IMR-90 (cell line): ENCODE measurements at regions not wholly inside any gene's neighbourhood (a gene's known extent, or its start where the extent isn't known, plus 50 kb on each side); places are given as distances from the start of the nearest gene placed in this dataset.

ENCODE experiments used
- ATAC-seq: fragments of 200-7000 bp; cut with Tn5 transposase; 2 replicates; pipeline ENCODE4 v1.9.1; 2020; ENCODE audit warnings: low read depth, mild to moderate bottlenecking, moderate library complexity
- BruUV-seq: library from RNA; stranded (reverse); fragments of 400-500 nt; replicated peaks from 2 replicates; lab custom pipeline; 2021; lab: Mats Ljungman, UMichigan
- CTCF ChIA-PET: fragments of 300-600 bp; formaldehyde crosslinking; extraction: SDS; loops from one replicate; lab custom pipeline; 2021; ENCODE audit warnings: antibody characterized with exemption; lab: Yijun Ruan, JAX
- POLR2A ChIA-PET: fragments of 300-600 bp; sonication (Branson Sonifier 250); formaldehyde crosslinking; loops from one replicate; lab custom pipeline; 2022; ENCODE audit warnings: antibody characterized with exemption; ENCODE audit not compliant: unreplicated experiment; lab: Charles Lee
- DNase-seq: peaks from one replicate; pipeline ENCODE4 v3.0.0; 2013
- H2AFZ ChIP-seq: replicated peaks from 2 replicates; pipeline ENCODE3; 2013; ENCODE audit warnings: low read length, mild to moderate bottlenecking; ENCODE audit not compliant: poor library complexity
- H2AK5ac ChIP-seq: 2 replicates; pipeline ENCODE4 v1.6.1; 2013; ENCODE audit warnings: low read depth, low read length, inconsistent platforms
- H2AK9ac ChIP-seq: replicated peaks from 2 replicates; pipeline ENCODE3; 2013; ENCODE audit warnings: mild to moderate bottlenecking, low read depth, low read length, moderate library complexity; ENCODE audit not compliant: poor library complexity
- H2BK120ac ChIP-seq: 2 replicates; pipeline ENCODE4 v1.6.1; 2013; ENCODE audit warnings: low read depth, low read length, inconsistent platforms
- H2BK15ac ChIP-seq: 3 replicates; pipeline ENCODE4 v1.6.1; 2013; ENCODE audit warnings: low read depth, low read length, inconsistent platforms
- H2BK20ac ChIP-seq: 2 replicates; pipeline ENCODE4 v1.6.1; 2013; ENCODE audit warnings: low read depth, mild to moderate bottlenecking, inconsistent platforms, low read length, moderate library complexity
- H2BK5ac ChIP-seq: 2 replicates; pipeline ENCODE4 v1.6.1; 2013; ENCODE audit warnings: mild to moderate bottlenecking, low read depth, low read length, inconsistent platforms; ENCODE audit not compliant: poor library complexity, severe bottlenecking
- H3K14ac ChIP-seq: replicated peaks from 2 replicates; pipeline ENCODE4 v1.6.1; 2013; ENCODE audit warnings: low read depth, low read length, inconsistent platforms
- H3K18ac ChIP-seq: 2 replicates; pipeline ENCODE4 v1.6.1; 2013; ENCODE audit warnings: low read depth, low read length, control low read depth
- H3K23ac ChIP-seq: 2 replicates; pipeline ENCODE4 v1.6.1; 2013; ENCODE audit warnings: low read depth, low read length, inconsistent platforms
- H3K27ac ChIP-seq: 2 replicates; pipeline ENCODE4 v1.5.1; 2013; ENCODE audit warnings: mild to moderate bottlenecking, control low read depth, low read length; ENCODE audit not compliant: insufficient read depth
- H3K27me3 ChIP-seq: 2 replicates; pipeline ENCODE4 v1.6.1; 2013; ENCODE audit warnings: low read length; ENCODE audit not compliant: control insufficient read depth, insufficient read depth
- H3K36me3 ChIP-seq: 2 replicates; pipeline ENCODE4 v1.6.1; 2013; ENCODE audit warnings: low read length, mixed read lengths; ENCODE audit not compliant: control insufficient read depth, insufficient read depth
- H3K4ac ChIP-seq: 2 replicates; pipeline ENCODE4 v1.6.1; 2013; ENCODE audit warnings: low read depth, low read length, inconsistent platforms
- H3K4me1 ChIP-seq: 2 replicates; pipeline ENCODE4 v1.6.1; 2013; ENCODE audit warnings: low read length, mixed read lengths; ENCODE audit not compliant: control insufficient read depth, insufficient read depth
- H3K4me2 ChIP-seq: 2 replicates; pipeline ENCODE4 v1.6.1; 2013; ENCODE audit warnings: low read depth, mild to moderate bottlenecking, control low read depth, low read length, moderate library complexity
- H3K4me3 ChIP-seq: 2 replicates; pipeline ENCODE4 v1.5.1; 2013; ENCODE audit warnings: low read depth, mild to moderate bottlenecking, control low read depth, low read length, moderate library complexity; ENCODE audit not compliant: insufficient read depth
- H3K56ac ChIP-seq: 2 replicates; pipeline ENCODE4 v1.6.1; 2013; ENCODE audit warnings: low read length, inconsistent platforms; ENCODE audit not compliant: insufficient read depth; ENCODE audit errors: extremely low read depth
- H3K79me1 ChIP-seq, 2 experiments: 2 replicates each; pipeline ENCODE4 v1.6.1; 2013; ENCODE audit warnings: low read length in 2 of 2, inconsistent platforms in 1 of 2, low read depth in 1 of 2
- H3K9ac ChIP-seq: 2 replicates; pipeline ENCODE4 v1.6.1; 2013; ENCODE audit warnings: low read depth, low read length, control low read depth
- H3K9me1 ChIP-seq: 2 replicates; pipeline ENCODE4 v1.6.1; 2013; ENCODE audit warnings: low read length, inconsistent platforms; ENCODE audit not compliant: insufficient read depth
- H3K9me3 ChIP-seq: 2 replicates; pipeline ENCODE4 v1.6.1; 2013; ENCODE audit warnings: low read length; ENCODE audit not compliant: control insufficient read depth, insufficient read depth
- H4K20me1 ChIP-seq: 2 replicates; pipeline ENCODE4 v1.6.1; 2013; ENCODE audit warnings: low read length, inconsistent platforms; ENCODE audit not compliant: insufficient read depth
- H4K5ac ChIP-seq: 2 replicates; pipeline ENCODE4 v1.6.1; 2013; ENCODE audit warnings: mild to moderate bottlenecking, low read depth, low read length, control low read depth
- H4K8ac ChIP-seq, 2 experiments: 2 replicates each; pipeline ENCODE4 v1.6.1; 2013; ENCODE audit warnings: low read depth in 2 of 2, low read length in 2 of 2, control low read depth in 1 of 2, inconsistent platforms in 1 of 2
- H4K91ac ChIP-seq: 2 replicates; pipeline ENCODE4 v1.6.1; 2013; ENCODE audit warnings: low read depth, low read length, inconsistent platforms; ENCODE audit not compliant: insufficient read depth
- BHLHE40 ChIP-seq: fragments of 150-350 bp; IDR thresholded peaks from 2 replicates; pipeline ENCODE4 v1.6.1; 2016; ENCODE audit warnings: mild to moderate bottlenecking, low read depth, low read length
- CEBPB ChIP-seq: IDR thresholded peaks from 2 replicates; pipeline ENCODE4 v1.6.1; 2012; ENCODE audit warnings: low read depth, low read length, improper control_type of control experiment
- CHD1 ChIP-seq: IDR thresholded peaks from 2 replicates; pipeline ENCODE4 v1.6.1; 2012; ENCODE audit warnings: low read depth, low read length, improper control_type of control experiment
- CTCF ChIP-seq: conservative IDR thresholded peaks from 2 replicates; pipeline ENCODE4 v1.5.1; 2012; ENCODE audit warnings: mild to moderate bottlenecking, low read depth, low read length, improper control_type of control experiment
- ELK1 ChIP-seq: fragments of 150-350 bp; IDR thresholded peaks from 2 replicates; pipeline ENCODE4 v1.6.1; 2016; ENCODE audit warnings: low read depth, mild to moderate bottlenecking, low read length, moderate library complexity, borderline replicate concordance
- FOS ChIP-seq: fragments of 150-350 bp; IDR thresholded peaks from 2 replicates; pipeline ENCODE4 v1.6.1; 2016; ENCODE audit warnings: low read depth, low read length
- NFE2L2 ChIP-seq: fragments of 150-350 bp; IDR thresholded peaks from 2 replicates; pipeline ENCODE4 v1.6.1; 2016; ENCODE audit warnings: low read depth, mild to moderate bottlenecking, low read length
- POLR2A ChIP-seq: IDR thresholded peaks from 2 replicates; pipeline ENCODE4 v1.6.1; 2012; ENCODE audit warnings: mild to moderate bottlenecking, low read depth, low read length
- RAD21 ChIP-seq: IDR thresholded peaks from 2 replicates; pipeline ENCODE4 v1.6.1; 2012; ENCODE audit warnings: low read length, improper control_type of control experiment
- RCOR1 ChIP-seq: IDR thresholded peaks from 2 replicates; pipeline ENCODE4 v1.6.1; 2012; ENCODE audit warnings: mild to moderate bottlenecking, low read length, improper control_type of control experiment; ENCODE audit not compliant: insufficient replicate concordance
- RFX5 ChIP-seq: IDR thresholded peaks from 2 replicates; pipeline ENCODE4 v1.8.0; 2012; ENCODE audit warnings: low read depth, mild to moderate bottlenecking, low read length, moderate library complexity
- SMC3 ChIP-seq: fragments of 150-350 bp; IDR thresholded peaks from 2 replicates; pipeline ENCODE4 v1.6.1; 2016; ENCODE audit warnings: low read depth, mild to moderate bottlenecking, antibody characterized with exemption, low read length, moderate library complexity
- USF2 ChIP-seq: fragments of 150-350 bp; IDR thresholded peaks from 2 replicates; pipeline ENCODE4 v1.6.1; 2017; ENCODE audit warnings: mild to moderate bottlenecking, antibody characterized with exemption, low read length, low read depth
- WGBS, 2 experiments: methylation state at CpG; one replicate each; pipeline versions ENCODE4 v1.1.5 to v1.1.7; 2013; ENCODE audit warnings: missing lambda C conversion rate in 2 of 2; ENCODE audit not compliant: insufficient read length in 1 of 2; ENCODE audit errors: extremely low coverage in 2 of 2; 5-methylcytosine and 5-hydroxymethylcytosine counted together
- dilution Hi-C: fragments of 300-500 bp; cut with HindIII; formaldehyde crosslinking; loops from one replicate; pipeline ENCODE4 v1.14.3; 2018; ENCODE audit warnings: low sequenced_read_pairs; ENCODE audit not compliant: unreplicated experiment
- in situ Hi-C: fragments of 300-500 bp; cut with MboI; formaldehyde crosslinking; loops from 3 replicates; pipeline ENCODE4 v1.14.3; 2019; ENCODE audit warnings: low sequenced_read_pairs, inconsistent platforms, mixed read lengths
- intact Hi-C: fragments of 100-400 bp; cut with micrococcal nuclease; formaldehyde crosslinking; loops from 2 replicates; pipeline ENCODE4 v1.10.0; 2022

- no peak overlapping the region for H3K27ac ChIP-seq
- no peak overlapping the region for H3K4me3 ChIP-seq
- no peaks in the 10 kb centered on the region for H3K9me3 ChIP-seq
- BruUV-seq: no TSS peak
- H2BK15ac ChIP-seq: no peak overlapping the region
- no peak overlapping the region for H4K91ac ChIP-seq
- no peak for DNase-seq
- H2AK5ac ChIP-seq: no peak overlapping the region
- H2BK120ac ChIP-seq: no peak overlapping the region
- no peak overlapping the region for H3K23ac ChIP-seq
- H3K56ac ChIP-seq: no peak overlapping the region
- dilution Hi-C loops: no loop called here
- no peak overlapping the region for H3K18ac ChIP-seq
- ChIA-PET CTCF (no interaction called here), POLR2A (no interaction called here)
- no peaks in the 10 kb centered on the region for H3K36me3 ChIP-seq
- no peak overlapping the region for H3K14ac ChIP-seq
- ATAC-seq: no peak
- H3K4me1 ChIP-seq: no peaks in the 10 kb centered on the region
- no peaks in the 10 kb centered on the region for H3K9me1 ChIP-seq
- no peak overlapping the region for H3K4me2 ChIP-seq
- H2BK20ac ChIP-seq: no peak overlapping the region
- no peaks in the 10 kb centered on the region for H3K27me3 ChIP-seq
- in situ Hi-C loops: no loop called here
- no peaks in the 10 kb centered on the region for H4K20me1 ChIP-seq
- H2AFZ ChIP-seq: no peak overlapping the region
- H2BK5ac ChIP-seq: no peak overlapping the region
- no peak overlapping the region for H3K9ac ChIP-seq
- TF ChIP-seq RAD21: no peak
- no peak for TF ChIP-seq RCOR1
- no peak for TF ChIP-seq CHD1
- no peak for TF ChIP-seq NFE2L2
- no peak for TF ChIP-seq SMC3
- no peak for TF ChIP-seq FOS
- no peak for TF ChIP-seq BHLHE40
- no peak for TF ChIP-seq USF2
- no peak for TF ChIP-seq CTCF
- no peak for TF ChIP-seq CEBPB
- no peak for TF ChIP-seq POLR2A
- TF ChIP-seq ELK1: no peak
- TF ChIP-seq RFX5: no peak
- H4K5ac ChIP-seq: no peak overlapping the region
- H2AK9ac ChIP-seq: no peak overlapping the region
- no peaks in the 10 kb centered on the region for H3K79me1 ChIP-seq
- no peak overlapping the region for H3K4ac ChIP-seq
- H4K8ac ChIP-seq: no peak overlapping the region
- intact Hi-C loops: no loop called here
- WGBS, 2 experiments: no CpG with 5 or more reads among the region's 2 CpGs
Observed at GRCh38 chr11:92504534-92504933, 279.9 kb downstream of the FAT3 start.
